Uterus (tissue), 3 donors: ENCODE measurements at regions not wholly inside any gene's neighbourhood (a gene's known extent, or its start where the extent isn't known, plus 50 kb on each side); places are given as distances from the start of the nearest gene placed in this dataset.

Source experiments
- DNase-seq, 2 donors: peaks; one replicate each; pipeline ENCODE4 v3.0.0-alpha.2; 2019 to 2020
- H3K27ac ChIP-seq, 2 donors: fragments of 200-600 bp; sonication (generic); 1 replicate in 1 of 2; 2 replicates in 1 of 2; pipeline ENCODE4 v1.5.1; 2016 to 2018
- H3K27me3 ChIP-seq, 2 donors: fragments of 200-600 bp; sonication (generic); one replicate each; pipeline ENCODE4 v1.5.1; 2018 to 2019; ENCODE audit warnings: control low read depth in 1 of 2
- H3K36me3 ChIP-seq, 2 donors: fragments of 200-600 bp; sonication (generic); one replicate each; pipeline ENCODE4 v1.5.1; 2019; ENCODE audit warnings: control low read depth in 1 of 2
- H3K4me1 ChIP-seq, 2 donors: fragments of 200-600 bp; sonication (generic); one replicate each; pipeline ENCODE4 v1.5.1; 2018 to 2019; ENCODE audit warnings: control low read depth in 1 of 2
- H3K4me3 ChIP-seq, 2 donors: fragments of 200-600 bp; sonication (generic); 1 replicate in 1 of 2; 2 replicates in 1 of 2; pipeline ENCODE4 v1.5.1; 2018 to 2019; ENCODE audit warnings: mild to moderate bottlenecking in 1 of 2
- H3K9me3 ChIP-seq, 2 donors: fragments of 200-600 bp; sonication (generic); one replicate each; pipeline ENCODE4 v1.5.1; 2019; ENCODE audit warnings: control low read depth in 1 of 2
- POLR2A ChIP-seq, 2 donors: fragments of 450-650 bp; IDR thresholded peaks; one replicate each; pipeline ENCODE4 v1.6.1; 2016; ENCODE audit warnings: antibody characterized with exemption in 2 of 2, mild to moderate bottlenecking in 1 of 2, moderate library complexity in 1 of 2
- intact Hi-C: fragments of 100-400 bp; cut with DNase I; formaldehyde crosslinking; loops from one replicate; pipeline ENCODE4 v1.15.1; 2023; ENCODE audit warnings: low total_unique reads
- TF ChIP-seq, protein P1 (sequence below), 4 experiments: fragments of 200-600 bp in 2 of 4; fragments of 450-650 bp in 2 of 4; sonication (generic) in 2 of 4; IDR thresholded peaks; one replicate each; pipeline ENCODE4 v1.5.1; 2016 to 2019; ENCODE audit warnings: antibody characterized with exemption in 4 of 4, mild to moderate bottlenecking in 2 of 4, moderate library complexity in 1 of 4
- donor health status: DM: yes; HTN: yes; CAD: no.

GRCh38 chr3:187610981-187611511 is 59.1 kb downstream of the SST start:
- intact Hi-C loops, result no loop called here
- TF ChIP-seq, protein P1, sequence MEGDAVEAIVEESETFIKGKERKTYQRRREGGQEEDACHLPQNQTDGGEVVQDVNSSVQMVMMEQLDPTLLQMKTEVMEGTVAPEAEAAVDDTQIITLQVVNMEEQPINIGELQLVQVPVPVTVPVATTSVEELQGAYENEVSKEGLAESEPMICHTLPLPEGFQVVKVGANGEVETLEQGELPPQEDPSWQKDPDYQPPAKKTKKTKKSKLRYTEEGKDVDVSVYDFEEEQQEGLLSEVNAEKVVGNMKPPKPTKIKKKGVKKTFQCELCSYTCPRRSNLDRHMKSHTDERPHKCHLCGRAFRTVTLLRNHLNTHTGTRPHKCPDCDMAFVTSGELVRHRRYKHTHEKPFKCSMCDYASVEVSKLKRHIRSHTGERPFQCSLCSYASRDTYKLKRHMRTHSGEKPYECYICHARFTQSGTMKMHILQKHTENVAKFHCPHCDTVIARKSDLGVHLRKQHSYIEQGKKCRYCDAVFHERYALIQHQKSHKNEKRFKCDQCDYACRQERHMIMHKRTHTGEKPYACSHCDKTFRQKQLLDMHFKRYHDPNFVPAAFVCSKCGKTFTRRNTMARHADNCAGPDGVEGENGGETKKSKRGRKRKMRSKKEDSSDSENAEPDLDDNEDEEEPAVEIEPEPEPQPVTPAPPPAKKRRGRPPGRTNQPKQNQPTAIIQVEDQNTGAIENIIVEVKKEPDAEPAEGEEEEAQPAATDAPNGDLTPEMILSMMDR (IDR thresholded peaks at IDR 0.05), result no peak
- TF ChIP-seq POLR2A (IDR thresholded peaks at IDR 0.05), result no peak
- H3K4me3 ChIP-seq, result no peak overlapping the region
- H3K27me3 ChIP-seq, result no peaks in the 10 kb centered on the region
- peak overlapping the region in 1 of 2 donors; percentile 28 for H3K27ac ChIP-seq
- no peaks in the 10 kb centered on the region for H3K4me1 ChIP-seq
- H3K36me3 ChIP-seq, result no peaks in the 10 kb centered on the region
- H3K9me3 ChIP-seq, result no peaks in the 10 kb centered on the region
- DNase-seq, result no peak

- no peak for DNase-seq
- Histone ChIP-seq H3K36me3 (no peaks in the 10 kb centered on the region), H3K4me1 (no peaks in the 10 kb centered on the region), H3K27me3 (peaks cover 0 to 3% of the 10 kb centered on the region in 2 donors), H3K9me3 (no peaks in the 10 kb centered on the region), H3K27ac (no peak overlapping the region), H3K4me3 (no peak overlapping the region)
- intact Hi-C loops, result no loop called here
- no peak for TF ChIP-seq POLR2A (IDR thresholded peaks at IDR 0.05)
- TF ChIP-seq, protein P1 (IDR thresholded peaks at IDR 0.05), result no peak
Measured at GRCh38 chr3:187594272-187594671, 75.9 kb downstream of the SST start.

DNA sequence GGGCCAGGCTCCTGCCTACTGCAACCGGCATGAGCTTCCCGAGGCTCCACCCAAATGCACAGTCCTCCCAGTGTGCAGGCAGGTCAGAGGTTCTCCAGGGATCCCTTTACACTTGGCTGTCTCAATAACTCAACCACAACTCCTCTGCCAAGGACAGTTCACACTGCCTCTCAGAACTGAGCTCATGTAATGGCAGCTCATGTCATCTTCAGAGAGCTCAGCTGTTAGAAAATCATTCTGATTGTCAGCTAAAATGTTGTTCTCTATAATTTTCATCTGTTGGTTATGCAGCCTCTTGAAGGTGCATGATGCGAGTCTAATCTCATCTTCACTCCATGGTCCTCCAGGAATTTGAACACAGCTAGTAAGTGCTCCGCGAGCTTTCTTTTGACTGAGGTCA is 76.7 kb downstream of the SST start:
- no peak for TF ChIP-seq POLR2A (IDR thresholded peaks at IDR 0.05)
- TF ChIP-seq, protein P1 (IDR thresholded peaks at IDR 0.05), result no peak
- Histone ChIP-seq H3K4me1 (no peaks in the 10 kb centered on the region), H3K27me3 (peaks cover 0 to 3% of the 10 kb centered on the region in 2 donors), H3K9me3 (no peaks in the 10 kb centered on the region), H3K36me3 (no peaks in the 10 kb centered on the region), H3K27ac (no peak overlapping the region), H3K4me3 (no peak overlapping the region)
- intact Hi-C loops, result no loop called here
- DNase-seq, result no peak

- Histone ChIP-seq H3K27ac (no peak overlapping the region), H3K36me3 (no peaks in the 10 kb centered on the region), H3K4me3 (no peak overlapping the region), H3K27me3 (peaks cover 0 to 3% of the 10 kb centered on the region in 2 donors), H3K4me1 (no peaks in the 10 kb centered on the region), H3K9me3 (no peaks in the 10 kb centered on the region)
- no peak for DNase-seq
- no peak for TF ChIP-seq POLR2A (IDR thresholded peaks at IDR 0.05)
- TF ChIP-seq, protein P1 (IDR thresholded peaks at IDR 0.05), result no peak
- intact Hi-C loops, result no loop called here
Measured at GRCh38 chr3:187590861-187591576, 79.2 kb downstream of the SST start.

DNA sequence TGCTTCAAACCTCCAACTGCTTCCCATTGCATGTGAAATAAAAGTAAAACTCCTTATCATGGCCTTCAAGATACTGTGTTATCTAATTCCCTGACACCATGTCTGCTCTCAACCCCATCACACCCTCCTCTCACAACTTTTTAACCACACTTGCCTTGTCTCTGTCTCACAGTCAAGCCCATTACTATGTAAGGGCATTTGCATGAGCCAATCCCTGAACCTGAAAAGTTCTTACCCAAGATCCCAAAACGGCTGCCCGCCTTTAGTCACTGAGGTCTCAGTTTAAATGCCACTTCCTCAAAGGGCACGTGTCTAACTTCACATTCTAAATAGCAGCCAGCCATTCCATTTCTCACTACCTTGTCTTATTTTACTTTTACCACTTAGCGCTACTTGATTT is 83.1 kb downstream of the SST start:
- no peak for DNase-seq
- H3K27ac ChIP-seq, result no peak overlapping the region
- TF ChIP-seq POLR2A (IDR thresholded peaks at IDR 0.05), result no peak
- TF ChIP-seq, protein P1 (IDR thresholded peaks at IDR 0.05), result no peak
- H3K4me1 ChIP-seq, result no peaks in the 10 kb centered on the region
- intact Hi-C loops, result no loop called here
- H3K9me3 ChIP-seq, result no peaks in the 10 kb centered on the region
- no peaks in the 10 kb centered on the region for H3K36me3 ChIP-seq
- H3K27me3 ChIP-seq, result no peaks in the 10 kb centered on the region
- no peak overlapping the region for H3K4me3 ChIP-seq
